Type B pancreatic cell (in vitro differentiated cells): ENCODE measurements at regions not wholly inside any gene's neighbourhood (a gene's known extent, or its start where the extent isn't known, plus 50 kb on each side); places are given as distances from the start of the nearest gene placed in this dataset.
"Not testable (repeated sequence)": the region's sequence is repeated elsewhere in the genome, so short reads cannot be mapped to it uniquely, and the experiment has no call there.

ENCODE experiments used
- DNase-seq: peaks from one replicate; pipeline ENCODE4 v3.0.0; 2021; ENCODE audit warnings: mixed read lengths; ENCODE audit not compliant: unreplicated experiment; ENCODE audit errors: extremely low spot score
- H3K27ac Mint-ChIP-seq: 2 replicates; pipeline ENCODE4 v1.8.0; 2021; ENCODE audit warnings: mild to moderate bottlenecking, mixed read lengths
- H3K27me3 Mint-ChIP-seq: 2 replicates; pipeline ENCODE4 v1.8.0; 2021; ENCODE audit warnings: mixed read lengths
- H3K36me3 Mint-ChIP-seq: 2 replicates; pipeline ENCODE4 v1.8.0; 2021; ENCODE audit warnings: mixed read lengths
- H3K4me1 Mint-ChIP-seq: one replicate; pipeline ENCODE4 v1.8.0; 2021; ENCODE audit warnings: mixed read lengths; ENCODE audit not compliant: unreplicated experiment
- H3K4me3 Mint-ChIP-seq: 2 replicates; pipeline ENCODE4 v1.8.0; 2021; ENCODE audit warnings: mild to moderate bottlenecking, mixed read lengths
- H3K9me3 Mint-ChIP-seq: 2 replicates; pipeline ENCODE4 v1.8.0; 2021; ENCODE audit warnings: mixed read lengths
- TF ChIP-seq, protein P1 (sequence below): fragments of 200-600 bp; sonication (generic); conservative IDR thresholded peaks from 2 replicates; pipeline ENCODE4 v1.5.0; 2021; ENCODE audit warnings: antibody characterized with exemption, mild to moderate bottlenecking

- Mint-ChIP-seq H3K9me3 (no peaks in the 10 kb centered on the region), H3K27ac (no peak overlapping the region), H3K4me3 (no peak overlapping the region), H3K36me3 (no peaks in the 10 kb centered on the region), H3K27me3 (no peaks in the 10 kb centered on the region), H3K4me1 (peaks cover 19% of the 10 kb centered on the region)
- no peak for DNase-seq
- TF ChIP-seq, protein P1, sequence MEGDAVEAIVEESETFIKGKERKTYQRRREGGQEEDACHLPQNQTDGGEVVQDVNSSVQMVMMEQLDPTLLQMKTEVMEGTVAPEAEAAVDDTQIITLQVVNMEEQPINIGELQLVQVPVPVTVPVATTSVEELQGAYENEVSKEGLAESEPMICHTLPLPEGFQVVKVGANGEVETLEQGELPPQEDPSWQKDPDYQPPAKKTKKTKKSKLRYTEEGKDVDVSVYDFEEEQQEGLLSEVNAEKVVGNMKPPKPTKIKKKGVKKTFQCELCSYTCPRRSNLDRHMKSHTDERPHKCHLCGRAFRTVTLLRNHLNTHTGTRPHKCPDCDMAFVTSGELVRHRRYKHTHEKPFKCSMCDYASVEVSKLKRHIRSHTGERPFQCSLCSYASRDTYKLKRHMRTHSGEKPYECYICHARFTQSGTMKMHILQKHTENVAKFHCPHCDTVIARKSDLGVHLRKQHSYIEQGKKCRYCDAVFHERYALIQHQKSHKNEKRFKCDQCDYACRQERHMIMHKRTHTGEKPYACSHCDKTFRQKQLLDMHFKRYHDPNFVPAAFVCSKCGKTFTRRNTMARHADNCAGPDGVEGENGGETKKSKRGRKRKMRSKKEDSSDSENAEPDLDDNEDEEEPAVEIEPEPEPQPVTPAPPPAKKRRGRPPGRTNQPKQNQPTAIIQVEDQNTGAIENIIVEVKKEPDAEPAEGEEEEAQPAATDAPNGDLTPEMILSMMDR = no peak
These were observed 411.0 kb downstream of the MAT2B start for GRCh38 chr5:163916376-163916775.

- H3K36me3 Mint-ChIP-seq = no peaks in the 10 kb centered on the region
- TF ChIP-seq, protein P1 = no peak
- H3K27ac Mint-ChIP-seq = no peak overlapping the region
- peaks cover 15% of the 10 kb centered on the region for H3K4me1 Mint-ChIP-seq
- no peak for DNase-seq
- H3K9me3 Mint-ChIP-seq = no peaks in the 10 kb centered on the region
- H3K27me3 Mint-ChIP-seq = no peaks in the 10 kb centered on the region
- no peak overlapping the region for H3K4me3 Mint-ChIP-seq
These were observed 411.4 kb downstream of the MAT2B start for GRCh38 chr5:163916861-163917260.

- H3K27ac Mint-ChIP-seq = no peak overlapping the region
- peaks cover 6% of the 10 kb centered on the region for H3K4me1 Mint-ChIP-seq
- no peak overlapping the region for H3K4me3 Mint-ChIP-seq
- no peak for DNase-seq
- no peaks in the 10 kb centered on the region for H3K9me3 Mint-ChIP-seq
- H3K36me3 Mint-ChIP-seq = no peaks in the 10 kb centered on the region
- H3K27me3 Mint-ChIP-seq = no peaks in the 10 kb centered on the region
- TF ChIP-seq, protein P1 = no peak
These were observed 412.3 kb downstream of the MAT2B start for GRCh38 chr5:163917747-163918146.

- not testable (repeated sequence) for H3K4me3 Mint-ChIP-seq, DNase-seq, H3K27ac Mint-ChIP-seq, H3K27me3 Mint-ChIP-seq, H3K4me1 Mint-ChIP-seq
- Mint-ChIP-seq H3K9me3 (peaks cover 15% of the 10 kb centered on the region), H3K36me3 (peaks cover 17% of the 10 kb centered on the region)
These were observed 429.6 kb downstream of the MAT2B start for GRCh38 chr5:163934990-163935389.

GRCh38 chr5:163938595-163938994 is 433.2 kb downstream of the MAT2B start:
- Mint-ChIP-seq H3K9me3 (peaks cover 15% of the 10 kb centered on the region), H3K27me3 (no peaks in the 10 kb centered on the region), H3K4me3 (no peak overlapping the region), H3K4me1 (no peaks in the 10 kb centered on the region), H3K36me3 (peaks cover 10% of the 10 kb centered on the region), H3K27ac (no peak overlapping the region)
- DNase-seq = no peak
- TF ChIP-seq, protein P1 = no peak

DNA sequence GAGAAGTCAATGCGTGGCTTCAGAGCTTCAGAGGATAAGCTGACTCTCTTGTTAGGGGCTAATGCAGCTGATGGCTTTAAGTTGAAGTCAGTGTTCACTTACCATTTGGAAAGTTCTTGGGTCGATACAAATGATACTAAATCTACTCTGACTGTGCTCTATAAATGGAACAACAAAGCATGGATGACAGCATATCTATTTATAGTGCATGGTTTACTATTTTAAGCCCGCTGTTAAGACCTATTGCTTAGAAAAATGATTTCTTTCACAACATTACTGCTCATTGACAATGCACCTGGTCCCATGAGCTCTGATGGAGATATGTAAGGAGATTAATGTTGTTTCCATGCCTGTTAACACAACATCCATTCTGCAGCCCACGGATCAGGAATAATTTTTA is 435.7 kb downstream of the MAT2B start:
- H3K4me1 Mint-ChIP-seq = peaks cover 5% of the 10 kb centered on the region
- TF ChIP-seq, protein P1 = no peak
- no peak for DNase-seq
- no peaks in the 10 kb centered on the region for H3K9me3 Mint-ChIP-seq
- H3K27me3 Mint-ChIP-seq = no peaks in the 10 kb centered on the region
- no peak overlapping the region for H3K27ac Mint-ChIP-seq
- no peaks in the 10 kb centered on the region for H3K36me3 Mint-ChIP-seq
- H3K4me3 Mint-ChIP-seq = no peak overlapping the region
